Suprapubic skin (tissue), 4 donors: ENCODE measurements at regions not wholly inside any gene's neighbourhood (a gene's known extent, or its start where the extent isn't known, plus 50 kb on each side); places are given as distances from the start of the nearest gene placed in this dataset.

Experiments
- DNase-seq, 2 donors: peaks; one replicate each; pipeline ENCODE4 v3.0.0-alpha.2; 2019; ENCODE audit warnings: low spot score in 2 of 2
- H3K27ac ChIP-seq: fragments of 200-600 bp; sonication (generic); one replicate; pipeline ENCODE4 v1.5.1; 2019
- H3K27me3 ChIP-seq: fragments of 200-600 bp; sonication (generic); one replicate; pipeline ENCODE4 v1.5.1; 2019
- H3K36me3 ChIP-seq: fragments of 200-600 bp; sonication (generic); one replicate; pipeline ENCODE4 v1.5.1; 2019
- H3K4me1 ChIP-seq: fragments of 200-600 bp; sonication (generic); one replicate; pipeline ENCODE4 v1.5.1; 2019
- H3K4me3 ChIP-seq: fragments of 200-600 bp; sonication (generic); one replicate; pipeline ENCODE4 v1.5.1; 2019; ENCODE audit warnings: mild to moderate bottlenecking
- H3K9me3 ChIP-seq: fragments of 200-600 bp; sonication (generic); one replicate; pipeline ENCODE4 v1.5.1; 2019
- CTCF ChIP-seq, 2 donors: fragments of 200-600 bp in 1 of 2; fragments of 450-650 bp in 1 of 2; sonication (generic) in 1 of 2; IDR thresholded peaks; one replicate each; pipeline ENCODE4 v1.5.1; 2016 to 2019; ENCODE audit warnings: antibody characterized with exemption in 2 of 2, mild to moderate bottlenecking in 1 of 2, moderate library complexity in 1 of 2
- EP300 ChIP-seq: sonication (generic); formaldehyde crosslinking; IDR thresholded peaks from one replicate; pipeline ENCODE4 v1.6.1; 2017; ENCODE audit warnings: antibody characterized with exemption
- POLR2A ChIP-seq, 2 donors: fragments of 450-650 bp; IDR thresholded peaks; one replicate each; pipeline ENCODE4 v1.6.1; 2017; ENCODE audit warnings: antibody characterized with exemption in 2 of 2, mild to moderate bottlenecking in 2 of 2, moderate library complexity in 2 of 2
- POLR2AphosphoS5 ChIP-seq, 3 donors: sonication (generic); formaldehyde crosslinking; IDR thresholded peaks; one replicate each; pipeline ENCODE4 v1.6.1; 2017; ENCODE audit warnings: antibody characterized with exemption in 3 of 3
- WGBS: methylation state at CpG from one replicate; pipeline ENCODE4 v1.1.5; 2018; 5-methylcytosine and 5-hydroxymethylcytosine counted together

- DNase-seq: no peak
- Histone ChIP-seq H3K27ac (no peak overlapping the region), H3K4me3 (no peak overlapping the region), H3K9me3 (no peaks in the 10 kb centered on the region), H3K4me1 (no peaks in the 10 kb centered on the region), H3K36me3 (no peaks in the 10 kb centered on the region), H3K27me3 (peaks cover 6% of the 10 kb centered on the region)
- TF ChIP-seq POLR2A (IDR thresholded peaks at IDR 0.05) (no peak), POLR2AphosphoS5 (IDR thresholded peaks at IDR 0.05) (no peak), EP300 (no peak), CTCF (IDR thresholded peaks at IDR 0.05) (no peak)
- 67% methylated on average over 1 of the region's 5 CpGs for WGBS
Measured at GRCh38 chr1:29583727-29584126, 347.4 kb downstream of the PTPRU start.

DNA sequence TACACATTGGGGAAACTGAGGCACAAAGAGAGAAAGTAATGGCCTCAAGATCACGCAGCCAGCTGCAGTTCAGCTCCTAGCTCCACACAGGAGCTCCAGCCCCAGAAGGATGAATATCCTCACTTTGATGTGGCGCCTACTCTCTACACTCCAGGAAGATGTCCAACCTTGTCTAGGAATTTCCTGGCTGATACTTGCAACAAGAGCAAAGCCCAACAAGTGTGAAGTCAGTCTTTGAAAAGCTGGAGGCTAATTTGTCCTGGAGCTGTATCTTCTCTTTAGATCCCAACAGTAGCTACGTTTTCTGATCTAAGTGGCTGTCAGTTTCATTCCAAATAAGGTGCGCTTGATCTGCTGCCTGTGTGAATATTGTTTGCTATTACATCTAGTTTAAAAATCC lies 344.9 kb downstream of the PTPRU start:
- Histone ChIP-seq H3K4me1 (no peaks in the 10 kb centered on the region), H3K4me3 (no peak overlapping the region), H3K9me3 (no peaks in the 10 kb centered on the region), H3K27me3 (peaks cover 6% of the 10 kb centered on the region), H3K36me3 (no peaks in the 10 kb centered on the region), H3K27ac (no peak overlapping the region)
- 26% methylated on average over 4 of the region's 4 CpGs for WGBS
- TF ChIP-seq EP300 (no peak), POLR2AphosphoS5 (IDR thresholded peaks at IDR 0.05) (no peak), POLR2A (IDR thresholded peaks at IDR 0.05) (no peak), CTCF (IDR thresholded peaks at IDR 0.05) (no peak)
- DNase-seq: no peak

GRCh38 chr1:29579821-29580425 lies 343.6 kb downstream of the PTPRU start:
- no peaks in the 10 kb centered on the region for H3K4me1 ChIP-seq
- no peaks in the 10 kb centered on the region for H3K9me3 ChIP-seq
- TF ChIP-seq POLR2A (IDR thresholded peaks at IDR 0.05) (no peak), EP300 (no peak), POLR2AphosphoS5 (IDR thresholded peaks at IDR 0.05) (no peak), CTCF (IDR thresholded peaks at IDR 0.05) (no peak)
- WGBS: 66% methylated on average over 5 of the region's 5 CpGs
- no peak for DNase-seq
- no peaks in the 10 kb centered on the region for H3K36me3 ChIP-seq
- peaks cover 9% of the 10 kb centered on the region for H3K27me3 ChIP-seq
- no peak overlapping the region for H3K4me3 ChIP-seq
- H3K27ac ChIP-seq: no peak overlapping the region

DNA sequence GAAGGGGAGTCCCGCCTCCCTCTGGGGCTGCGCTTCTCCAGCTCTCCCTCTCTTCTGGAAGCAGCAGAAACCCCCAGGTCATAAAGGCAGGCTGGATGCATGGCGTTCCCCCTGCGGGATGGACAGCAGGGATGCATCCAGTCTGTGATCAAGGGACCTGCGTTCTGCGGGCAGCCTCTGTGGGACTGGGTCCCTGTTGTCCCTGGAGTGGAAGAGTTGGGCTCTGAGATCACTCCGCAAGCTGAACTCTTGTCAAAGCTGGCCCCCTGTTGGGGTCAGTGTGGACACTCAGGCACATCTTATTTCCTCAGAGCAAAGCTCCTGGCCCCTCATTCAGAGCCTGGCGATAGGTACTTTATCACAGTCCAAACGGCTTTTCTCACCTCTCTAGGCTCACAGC lies 341.2 kb downstream of the PTPRU start:
- Histone ChIP-seq H3K27me3 (peaks cover 7% of the 10 kb centered on the region), H3K27ac (no peak overlapping the region), H3K9me3 (no peaks in the 10 kb centered on the region), H3K36me3 (no peaks in the 10 kb centered on the region), H3K4me1 (no peaks in the 10 kb centered on the region), H3K4me3 (no peak overlapping the region)
- TF ChIP-seq POLR2A (IDR thresholded peaks at IDR 0.05): no peak
- TF ChIP-seq CTCF (IDR thresholded peaks at IDR 0.05): no peak
- no peak for TF ChIP-seq POLR2AphosphoS5 (IDR thresholded peaks at IDR 0.05)
- no peak for TF ChIP-seq EP300
- WGBS: 68% methylated on average over 6 of the region's 9 CpGs
- DNase-seq: no peak

DNA sequence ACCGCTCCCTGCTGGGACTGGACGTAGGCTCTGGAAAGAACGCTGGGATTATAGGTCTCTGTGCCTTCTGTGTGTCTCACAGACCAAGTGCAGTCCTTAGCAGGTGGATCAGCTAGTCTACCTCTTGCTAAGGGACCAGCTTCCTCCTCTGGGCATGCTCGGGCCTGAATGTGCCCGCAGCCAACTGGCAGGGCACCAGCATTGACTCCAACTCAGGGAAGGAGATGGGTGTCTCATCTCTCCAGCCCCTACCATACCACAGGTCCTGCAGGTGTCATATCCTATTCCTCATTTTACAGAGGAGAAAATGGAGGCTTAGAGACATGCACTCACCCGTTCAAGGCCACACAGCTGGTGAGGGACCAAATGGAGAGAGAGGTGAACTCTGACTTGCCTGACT lies 340.2 kb downstream of the PTPRU start:
- TF ChIP-seq CTCF (IDR thresholded peaks at IDR 0.05) (no peak), POLR2A (IDR thresholded peaks at IDR 0.05) (no peak), POLR2AphosphoS5 (IDR thresholded peaks at IDR 0.05) (no peak), EP300 (no peak)
- Histone ChIP-seq H3K4me1 (no peaks in the 10 kb centered on the region), H3K27me3 (peaks cover 3% of the 10 kb centered on the region), H3K36me3 (no peaks in the 10 kb centered on the region), H3K9me3 (no peaks in the 10 kb centered on the region), H3K27ac (no peak overlapping the region), H3K4me3 (no peak overlapping the region)
- 91% methylated on average over 6 of the region's 6 CpGs for WGBS
- DNase-seq: no peak
